ENCODE measurements at regions not wholly inside any gene's neighbourhood (a gene's known extent, or its start where the extent isn't known, plus 50 kb on each side); places are given as distances from the start of the nearest gene placed in this dataset.

DNA sequence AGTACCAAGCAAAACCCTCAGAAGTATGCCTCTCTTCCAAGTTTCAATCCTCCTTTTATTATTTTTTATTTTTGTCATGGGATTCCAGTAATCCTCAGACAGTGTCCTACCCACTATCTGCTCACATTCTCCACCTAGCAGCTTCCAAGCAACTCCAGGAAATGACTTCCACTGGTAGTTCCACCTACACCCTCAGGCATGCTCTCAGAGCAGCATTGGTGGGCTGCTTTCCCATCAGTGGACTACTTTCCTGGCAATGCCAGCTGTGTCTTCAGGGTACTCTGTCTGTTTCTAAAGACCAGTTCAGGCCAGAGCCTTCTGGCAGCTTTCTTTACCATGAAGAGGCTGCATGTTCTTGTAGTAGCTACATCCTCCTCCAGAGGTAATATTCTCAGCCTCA, 244.0 kb downstream of the HGF start:
- TF ChIP-seq CTCF (conservative IDR thresholded peaks at IDR 0.05; ENCODE audit: low read depth, low read length) (no peak), EZH2 (IDR thresholded peaks at IDR 0.05; ENCODE audit: low read length, unreplicated experiment) (no peak)
